H1 (cell line): ENCODE measurements at regions not wholly inside any gene's neighbourhood (a gene's known extent, or its start where the extent isn't known, plus 50 kb on each side); places are given as distances from the start of the nearest gene placed in this dataset.

Experiments
- CTCF ChIA-PET: fragments of 300-600 bp; sonication (Branson Sonifier 250); formaldehyde crosslinking; loops from one replicate; lab custom pipeline; 2021; ENCODE audit not compliant: partially characterized antibody; lab: Charles Lee
- POLR2A ChIA-PET: fragments of 300-600 bp; sonication (Branson Sonifier 250); formaldehyde crosslinking; loops from one replicate; lab custom pipeline; 2021; ENCODE audit warnings: inconsistent platforms; ENCODE audit not compliant: partially characterized antibody; lab: Charles Lee
- DNase-seq, 2 experiments: peaks; one replicate each; pipeline versions ENCODE4 v3.0.0 to v3.0.0-alpha.2; 2010 to 2022; ENCODE audit warnings: low spot score in 2 of 2, low read depth in 1 of 2, mixed read lengths in 1 of 2
- FAIRE-seq: peaks from 2 replicates; lab custom pipeline; 2011; peaks lifted over from hg19 to GRCh38; lab: Jason Lieb, UNC
- H2AFZ ChIP-seq: 2 replicates; pipeline ENCODE4 v1.8.1; 2012; ENCODE audit warnings: low read length, inconsistent platforms
- H2AK5ac ChIP-seq: 2 replicates; pipeline ENCODE4 v1.6.1; 2013; ENCODE audit warnings: low read depth, low read length
- H2BK120ac ChIP-seq: replicated peaks from 2 replicates; pipeline ENCODE3; 2013; ENCODE audit warnings: low read depth, low read length, inconsistent platforms
- H2BK12ac ChIP-seq: 2 replicates; pipeline ENCODE4 v1.6.1; 2013; ENCODE audit warnings: low read depth, low read length
- H2BK15ac ChIP-seq: 2 replicates; pipeline ENCODE4 v1.6.1; 2013; ENCODE audit warnings: low read length
- H2BK20ac ChIP-seq: 2 replicates; pipeline ENCODE4 v1.6.1; 2013; ENCODE audit warnings: low read length
- H2BK5ac ChIP-seq: 2 replicates; pipeline ENCODE4 v1.6.1; 2013; ENCODE audit warnings: low read depth, low read length
- H3K14ac ChIP-seq: 2 replicates; pipeline ENCODE4 v1.6.1; 2013; ENCODE audit warnings: inconsistent platforms; ENCODE audit not compliant: insufficient read length
- H3K18ac ChIP-seq: 2 replicates; pipeline ENCODE4 v1.6.1; 2013; ENCODE audit warnings: low read length; ENCODE audit errors: extremely low read depth
- H3K23ac ChIP-seq: 2 replicates; pipeline ENCODE4 v1.6.1; 2013; ENCODE audit warnings: inconsistent platforms; ENCODE audit not compliant: insufficient read length
- H3K23me2 ChIP-seq: 2 replicates; pipeline ENCODE4 v1.6.1; 2013; ENCODE audit warnings: low read depth, low read length
- H3K27ac ChIP-seq: 2 replicates; pipeline ENCODE4 v1.6.1; 2011; ENCODE audit warnings: low read depth, low read length, inconsistent platforms
- H3K27me3 ChIP-seq, 4 experiments: replicated peaks in 1 of 4; 1 replicate in 1 of 4; 2 replicates in 3 of 4; pipeline versions ENCODE4 v1.6.1 to v1.8.1; 2011 to 2013; ENCODE audit warnings: low read length in 3 of 4, mild to moderate bottlenecking in 3 of 4, inconsistent platforms in 2 of 4, mixed read lengths in 2 of 4, moderate library complexity in 1 of 4; ENCODE audit not compliant: control insufficient read depth in 3 of 4, insufficient read depth in 3 of 4; ENCODE audit errors: extremely low read depth in 1 of 4
- H3K36me3 ChIP-seq, 4 experiments: 2 replicates each; pipeline versions ENCODE4 v1.6.1 to v1.8.1; 2011 to 2013; ENCODE audit warnings: mild to moderate bottlenecking in 4 of 4, low read length in 3 of 4, moderate library complexity in 2 of 4, control low read depth in 1 of 4, inconsistent platforms in 1 of 4; ENCODE audit not compliant: insufficient read depth in 4 of 4, control insufficient read depth in 2 of 4
- H3K4ac ChIP-seq: replicated peaks from 2 replicates; pipeline ENCODE3; 2013; ENCODE audit warnings: low read length, low read depth, mixed read lengths, inconsistent platforms; ENCODE audit not compliant: insufficient read length
- H3K4me1 ChIP-seq, 4 experiments: replicated peaks in 1 of 4; 1 replicate in 1 of 4; 2 replicates in 3 of 4; pipeline versions ENCODE4 v1.6.1 to v1.8.1; 2011 to 2013; ENCODE audit warnings: low read length in 3 of 4, inconsistent platforms in 2 of 4, mixed read lengths in 1 of 4; ENCODE audit not compliant: insufficient read depth in 4 of 4, control insufficient read depth in 3 of 4
- H3K4me2 ChIP-seq, 2 experiments: 2 replicates each; pipeline versions ENCODE4 v1.6.1 to v1.8.1; 2011 to 2013; ENCODE audit warnings: low read depth in 2 of 2, low read length in 2 of 2, control low read depth in 1 of 2, inconsistent platforms in 1 of 2, mild to moderate bottlenecking in 1 of 2; ENCODE audit not compliant: insufficient read depth in 1 of 2
- H3K4me3 ChIP-seq, 4 experiments: fragments of 200-600, 300-600 bp in 1 of 4; sonication (generic), shearing (Covaris generic), sonication (Bioruptor Twin) in 1 of 4; 2 replicates each; pipeline versions ENCODE4 v1.5.1 to v1.8.1; 2011 to 2016; ENCODE audit warnings: low read length in 4 of 4, low read depth in 3 of 4, control low read depth in 2 of 4, inconsistent platforms in 2 of 4, mild to moderate bottlenecking in 2 of 4, mixed read lengths in 1 of 4, moderate library complexity in 1 of 4; ENCODE audit not compliant: insufficient read depth in 2 of 4; ENCODE audit errors: extremely low read depth in 1 of 4
- H3K56ac ChIP-seq: replicated peaks from 2 replicates; pipeline ENCODE3; 2013; ENCODE audit warnings: low read depth, mild to moderate bottlenecking, mixed read lengths, low read length, inconsistent platforms; ENCODE audit not compliant: insufficient read length
- H3K79me1 ChIP-seq: 2 replicates; pipeline ENCODE4 v1.6.1; 2013; ENCODE audit warnings: low read depth, low read length, control low read depth
- H3K79me2 ChIP-seq, 2 experiments: 2 replicates each; pipeline versions ENCODE4 v1.6.1 to v1.8.1; 2012 to 2013; ENCODE audit warnings: low read length in 2 of 2, mild to moderate bottlenecking in 2 of 2, inconsistent platforms in 1 of 2; ENCODE audit not compliant: insufficient read depth in 2 of 2, control insufficient read depth in 1 of 2
- H3K9ac ChIP-seq, 4 experiments: replicated peaks in 1 of 4; 1 replicate in 1 of 4; 2 replicates in 3 of 4; pipeline versions ENCODE4 v1.6.1 to v1.8.1; 2011 to 2013; ENCODE audit warnings: low read depth in 3 of 4, low read length in 3 of 4, control low read depth in 2 of 4, mild to moderate bottlenecking in 2 of 4, moderate library complexity in 2 of 4, inconsistent platforms in 1 of 4; ENCODE audit errors: extremely low read depth in 1 of 4
- H3K9me3 ChIP-seq, 2 experiments: 2 replicates each; pipeline versions ENCODE4 v1.6.1 to v1.8.1; 2012 to 2013; ENCODE audit warnings: mild to moderate bottlenecking in 2 of 2, moderate library complexity in 2 of 2, control low read depth in 1 of 2, inconsistent platforms in 1 of 2, low read depth in 1 of 2, low read length in 1 of 2, mixed read lengths in 1 of 2; ENCODE audit not compliant: insufficient read depth in 2 of 2
- H4K20me1 ChIP-seq, 2 experiments: replicated peaks in 1 of 2; 2 replicates each; pipeline versions ENCODE3 to v1.8.1; 2011 to 2013; ENCODE audit warnings: inconsistent platforms in 2 of 2, low read length in 2 of 2, mild to moderate bottlenecking in 1 of 2; ENCODE audit not compliant: insufficient read depth in 2 of 2, control insufficient read depth in 1 of 2
- H4K5ac ChIP-seq: 2 replicates; pipeline ENCODE4 v1.6.1; 2013; ENCODE audit warnings: low read length, low read depth, mixed read lengths, inconsistent platforms; ENCODE audit not compliant: insufficient read length
- H4K8ac ChIP-seq: 2 replicates; pipeline ENCODE4 v1.8.0; 2013; ENCODE audit warnings: mild to moderate bottlenecking, moderate library complexity, low read length, inconsistent platforms; ENCODE audit not compliant: insufficient read depth; ENCODE audit errors: extremely low read depth
- H4K91ac ChIP-seq: replicated peaks from 2 replicates; pipeline ENCODE3; 2013; ENCODE audit warnings: low read length, mixed read lengths, inconsistent platforms; ENCODE audit not compliant: insufficient read length
- JUND ChIP-seq: IDR thresholded peaks from 2 replicates; pipeline ENCODE4 v1.6.1; 2011; ENCODE audit warnings: mild to moderate bottlenecking, improper control_type of control experiment, low read length
- RBBP5 ChIP-seq: IDR thresholded peaks from 2 replicates; pipeline ENCODE4 v1.7.1; 2012; ENCODE audit warnings: low read depth, mild to moderate bottlenecking, inconsistent platforms, low read length, moderate library complexity, borderline replicate concordance
- WGBS, 2 experiments: shearing (Covaris generic) in 1 of 2; methylation state at CpG; one replicate each; pipeline versions ENCODE4 v1.1.6 to v1.1.7; 2013 to 2015; ENCODE audit warnings: low lambda C conversion rate in 2 of 2, mixed read lengths in 2 of 2, inconsistent platforms in 1 of 2, low coverage in 1 of 2, missing lambda C conversion rate in 1 of 2; ENCODE audit not compliant: insufficient replicate concordance in 2 of 2, insufficient coverage in 1 of 2, insufficient read length in 1 of 2; ENCODE audit errors: extremely low coverage in 1 of 2, missing lambda C conversion rate in 1 of 2; 5-methylcytosine and 5-hydroxymethylcytosine counted together

GRCh38 chr10:117468665-117469064 lies 73.9 kb upstream of the EMX2 start:
- 92% methylated on average over 3 of the region's 3 CpGs; no CpG with 5 or more reads in 1 of the 2 experiments for WGBS, 2 experiments
- no peaks in the 10 kb centered on the region for H3K36me3 ChIP-seq

More at GRCh38 chr10:117468665-117469064, 73.9 kb upstream of the EMX2 start:
- no peak overlapping the region for H2BK15ac ChIP-seq
- no peak overlapping the region for H4K8ac ChIP-seq
- peaks cover 0 to 3% (median 0%) of the 10 kb centered on the region in 4 experiments; a peak in 1 of 7 replicates for H3K4me1 ChIP-seq
- no peaks in the 10 kb centered on the region for H3K79me1 ChIP-seq
- no peak overlapping the region for H4K91ac ChIP-seq
- CTCF ChIA-PET = no interaction called here
- no peak overlapping the region for H2BK20ac ChIP-seq
- H3K4ac ChIP-seq = no peak overlapping the region
- TF ChIP-seq JUND (no peak), RBBP5 (no peak)
- TF ChIP-seq, all 59 proteins: peak for 0
- peaks cover 0 to 1% of the 10 kb centered on the region in 2 experiments; a peak in 1 of 4 replicates for H3K9me3 ChIP-seq
- FAIRE-seq (no peak), DNase-seq (no peak)
- no peak overlapping the region for H2BK12ac ChIP-seq
- POLR2A ChIA-PET = no interaction called here
- no peak overlapping the region for H3K9ac ChIP-seq
- no peaks in the 10 kb centered on the region for H3K27me3 ChIP-seq
- H3K4me2 ChIP-seq = no peak overlapping the region
- H2BK120ac ChIP-seq = no peak overlapping the region
- no peak overlapping the region for H3K4me3 ChIP-seq
- H2AK5ac ChIP-seq = no peak overlapping the region
- H3K23me2 ChIP-seq = no peaks in the 10 kb centered on the region
- no peak overlapping the region for H3K18ac ChIP-seq
- H2BK5ac ChIP-seq = no peak overlapping the region
- no peaks in the 10 kb centered on the region; a peak in 1 of 4 replicates for H3K79me2 ChIP-seq
- no peaks in the 10 kb centered on the region for H4K20me1 ChIP-seq
- H3K27ac ChIP-seq = no peak overlapping the region
- H3K56ac ChIP-seq = no peak overlapping the region
- no peak overlapping the region for H3K23ac ChIP-seq
- H4K5ac ChIP-seq = no peak overlapping the region
- no peak overlapping the region for H2AFZ ChIP-seq
- H3K14ac ChIP-seq = no peak overlapping the region
